ENCODE measurements at regions not wholly inside any gene's neighbourhood (a gene's known extent, or its start where the extent isn't known, plus 50 kb on each side); places are given as distances from the start of the nearest gene placed in this dataset.

DNA sequence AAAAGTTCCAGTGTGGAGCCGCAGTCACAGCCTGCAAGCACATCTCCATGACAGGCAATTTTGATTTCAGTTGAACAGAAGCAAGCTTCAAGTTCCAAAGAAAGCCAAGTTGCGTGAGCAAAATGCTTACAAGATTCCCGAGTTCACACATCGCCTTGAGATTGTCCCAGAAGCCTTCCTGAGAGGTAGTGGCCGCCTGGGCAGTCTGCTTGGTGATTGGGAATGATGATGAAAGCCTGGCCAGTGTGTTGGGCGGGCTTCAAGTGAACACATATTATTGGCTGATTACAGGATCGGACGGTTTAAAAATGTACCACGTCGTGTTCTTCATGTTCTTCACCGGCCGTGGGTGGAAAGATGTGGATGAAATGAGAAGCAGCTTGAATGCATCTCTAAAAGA, 185.5 kb downstream of the FOXL1 start:
- TF ChIP-seq GATA3 (IDR thresholded peaks at IDR 0.05; ENCODE audit: low read depth, low read length) (no peak), GATA2 (IDR thresholded peaks at IDR 0.05; ENCODE audit: low read depth, low read length) (no peak)

DNA sequence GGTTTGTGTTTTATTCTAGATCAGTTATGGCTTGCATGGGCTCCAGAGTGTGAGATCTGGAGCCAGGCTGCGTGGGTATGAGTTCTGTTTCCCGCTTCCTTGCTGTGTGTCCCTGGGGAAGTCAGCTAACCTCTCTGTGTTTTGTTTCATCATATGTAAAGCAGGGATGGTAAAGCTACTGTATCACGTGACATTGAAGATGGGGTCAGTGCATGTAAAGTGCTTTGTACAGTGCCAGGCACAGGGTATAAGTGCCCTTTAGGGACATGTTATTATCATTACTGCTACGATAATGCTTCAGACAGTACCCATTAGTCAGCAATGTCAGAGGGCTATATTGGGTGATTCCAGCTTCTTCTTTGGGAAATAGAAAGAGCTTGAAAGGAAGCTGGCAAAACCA, 186.2 kb downstream of the FOXL1 start:
- TF ChIP-seq GATA2 (IDR thresholded peaks at IDR 0.05; ENCODE audit: low read depth, low read length) = no peak
- no peak for TF ChIP-seq GATA3 (IDR thresholded peaks at IDR 0.05; ENCODE audit: low read depth, low read length)

DNA sequence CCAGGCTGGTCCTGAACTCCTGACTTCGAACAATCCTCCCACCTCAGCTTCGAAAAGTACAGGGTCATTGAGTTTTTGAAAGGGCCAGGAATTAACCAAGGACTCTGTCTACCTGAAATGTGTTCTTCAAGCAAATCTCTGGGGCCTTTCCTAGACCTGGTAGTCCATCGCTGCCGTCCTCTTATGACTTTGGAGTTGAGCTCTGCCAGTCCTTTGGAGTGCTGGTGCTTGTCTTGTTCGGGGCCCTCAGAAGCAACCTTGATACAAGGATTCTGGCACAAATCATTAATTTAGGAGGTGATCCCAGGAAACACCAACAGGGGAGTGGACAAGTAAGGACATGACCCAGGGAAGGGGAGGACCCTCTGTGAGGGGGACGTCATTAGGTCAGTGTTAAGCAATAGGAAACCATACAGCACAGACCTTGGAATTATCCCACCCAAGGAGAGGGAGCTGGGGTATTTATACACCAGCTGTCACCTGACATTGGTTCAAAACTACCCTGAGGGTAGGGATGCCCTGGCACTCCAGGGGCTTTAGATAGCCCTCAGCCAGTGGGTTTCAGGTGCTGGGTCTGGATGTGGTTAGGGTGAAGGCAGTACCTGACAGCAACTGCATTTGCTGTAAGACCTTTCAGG, 187.2 kb downstream of the FOXL1 start:
- no peak for TF ChIP-seq GATA3 (IDR thresholded peaks at IDR 0.05; ENCODE audit: low read depth, low read length)
- TF ChIP-seq GATA2 (IDR thresholded peaks at IDR 0.05; ENCODE audit: low read depth, low read length) = no peak

DNA sequence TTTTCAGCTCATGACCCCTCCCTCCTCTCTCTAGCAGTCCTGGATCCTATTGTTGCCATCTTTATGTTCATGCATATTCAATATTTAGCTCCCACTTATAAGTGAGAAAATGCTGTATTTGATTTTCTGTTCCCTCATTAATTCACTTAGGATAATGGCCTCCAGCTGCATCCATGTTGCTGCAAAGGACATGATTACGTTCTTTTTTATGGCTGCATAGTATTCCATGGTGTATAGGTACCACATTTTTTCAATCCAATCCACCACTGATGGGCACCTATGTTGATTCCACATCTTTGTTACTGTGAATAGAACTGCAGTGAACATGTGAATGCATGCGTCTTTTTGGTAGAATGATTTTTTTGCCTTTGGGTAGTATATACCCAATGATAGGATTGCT, 188.4 kb downstream of the FOXL1 start:
- no peak for TF ChIP-seq GATA3 (IDR thresholded peaks at IDR 0.05; ENCODE audit: low read depth, low read length)
- TF ChIP-seq GATA2 (IDR thresholded peaks at IDR 0.05; ENCODE audit: low read depth, low read length) = no peak

DNA sequence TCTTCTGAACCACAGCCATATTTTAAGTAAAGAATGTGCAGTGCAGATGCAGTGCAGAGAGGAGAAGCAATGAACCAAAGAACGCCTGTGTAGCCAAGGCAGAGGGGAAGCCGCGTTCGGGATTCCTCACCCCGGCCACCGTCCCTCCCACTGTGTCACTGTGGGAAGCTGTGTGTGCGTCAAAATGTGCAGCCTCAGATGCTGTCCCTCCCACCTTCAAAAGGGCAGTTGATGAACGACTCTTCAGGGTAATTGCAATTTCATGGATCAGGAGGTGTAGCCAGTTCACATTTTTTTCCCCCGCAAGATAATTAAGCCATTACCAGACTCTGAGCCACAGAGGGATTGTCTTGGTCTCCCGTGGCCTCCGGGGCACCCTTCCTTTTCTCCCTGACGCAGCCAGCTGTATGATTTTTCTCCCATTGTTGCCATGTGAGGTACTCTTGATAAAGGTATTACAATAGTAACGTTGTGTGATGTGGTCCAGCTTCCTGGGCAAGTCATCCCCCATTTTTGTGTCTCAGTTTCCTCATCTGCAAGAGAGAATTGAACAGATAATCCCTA, 190.0 kb downstream of the FOXL1 start:
- no peak for TF ChIP-seq GATA2 (IDR thresholded peaks at IDR 0.05; ENCODE audit: low read depth, low read length)
- TF ChIP-seq GATA3 (IDR thresholded peaks at IDR 0.05; ENCODE audit: low read depth, low read length) = no peak

DNA sequence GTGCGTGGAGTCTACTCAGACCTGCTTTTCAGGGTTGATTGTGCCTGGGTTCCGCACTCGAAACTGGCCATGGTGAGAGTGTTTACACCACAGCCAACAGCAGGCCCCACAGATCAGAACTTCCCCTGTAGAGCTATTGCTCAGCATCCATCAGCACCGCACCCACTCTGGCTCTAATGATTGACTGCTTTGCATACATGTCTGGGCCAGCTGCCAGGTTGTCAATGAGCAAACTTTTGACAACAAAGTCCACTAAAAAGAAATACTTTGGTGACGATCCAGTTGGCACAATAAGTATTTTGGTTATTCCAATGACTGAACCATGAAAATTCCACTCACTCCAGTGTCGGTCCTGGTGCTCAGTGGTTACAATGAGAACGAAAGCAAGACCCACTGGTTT, 190.7 kb downstream of the FOXL1 start:
- no peak for TF ChIP-seq GATA2 (IDR thresholded peaks at IDR 0.05; ENCODE audit: low read depth, low read length)
- TF ChIP-seq GATA3 (IDR thresholded peaks at IDR 0.05; ENCODE audit: low read depth, low read length) = no peak

DNA sequence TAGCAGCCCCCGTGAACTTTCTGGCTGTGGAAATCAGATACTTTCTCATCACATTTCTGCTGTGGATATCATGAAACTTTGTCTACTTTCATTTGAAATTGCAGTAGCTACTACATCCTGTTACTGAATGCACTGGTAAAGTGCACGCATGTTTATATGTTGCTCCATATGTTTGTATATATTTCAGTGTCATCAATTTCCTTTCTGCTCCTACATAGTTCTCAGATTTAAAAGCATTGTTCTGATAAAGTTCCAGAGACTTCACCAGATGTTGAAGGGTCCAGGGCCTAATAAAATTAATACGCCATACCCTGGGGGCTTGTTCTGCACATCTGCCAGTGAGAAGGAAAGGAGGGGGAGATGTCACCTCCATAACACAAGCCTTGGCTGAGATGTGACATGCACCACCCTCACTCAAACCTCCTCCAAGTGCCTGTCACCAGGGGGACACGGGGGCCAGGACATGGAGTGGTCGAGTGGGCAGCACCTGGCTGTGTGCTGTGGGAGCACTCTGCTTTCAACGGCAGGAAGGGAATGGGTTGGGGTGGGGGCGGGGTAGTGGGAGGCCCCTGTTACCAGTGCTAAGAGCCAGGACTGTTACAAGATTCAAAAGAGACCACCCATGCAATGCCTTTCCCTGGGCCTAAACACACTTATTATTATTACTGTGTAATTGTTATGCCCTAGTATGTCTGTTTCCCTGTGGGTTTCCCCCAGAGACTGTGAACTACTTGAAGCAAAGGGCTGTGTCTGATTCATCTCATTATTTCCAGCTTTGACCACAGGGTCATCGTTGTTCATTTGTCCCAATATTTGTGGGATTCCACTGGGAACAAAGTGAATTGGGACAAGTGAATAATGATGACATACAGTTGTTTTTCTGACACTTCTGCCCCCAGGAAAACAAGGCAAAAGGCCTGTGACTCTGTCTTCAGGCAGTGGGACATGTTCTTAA, 193.4 kb downstream of the FOXL1 start:
- TF ChIP-seq GATA3 (IDR thresholded peaks at IDR 0.05; ENCODE audit: low read depth, low read length) (no peak), GATA2 (IDR thresholded peaks at IDR 0.05; ENCODE audit: low read depth, low read length) (no peak)

DNA sequence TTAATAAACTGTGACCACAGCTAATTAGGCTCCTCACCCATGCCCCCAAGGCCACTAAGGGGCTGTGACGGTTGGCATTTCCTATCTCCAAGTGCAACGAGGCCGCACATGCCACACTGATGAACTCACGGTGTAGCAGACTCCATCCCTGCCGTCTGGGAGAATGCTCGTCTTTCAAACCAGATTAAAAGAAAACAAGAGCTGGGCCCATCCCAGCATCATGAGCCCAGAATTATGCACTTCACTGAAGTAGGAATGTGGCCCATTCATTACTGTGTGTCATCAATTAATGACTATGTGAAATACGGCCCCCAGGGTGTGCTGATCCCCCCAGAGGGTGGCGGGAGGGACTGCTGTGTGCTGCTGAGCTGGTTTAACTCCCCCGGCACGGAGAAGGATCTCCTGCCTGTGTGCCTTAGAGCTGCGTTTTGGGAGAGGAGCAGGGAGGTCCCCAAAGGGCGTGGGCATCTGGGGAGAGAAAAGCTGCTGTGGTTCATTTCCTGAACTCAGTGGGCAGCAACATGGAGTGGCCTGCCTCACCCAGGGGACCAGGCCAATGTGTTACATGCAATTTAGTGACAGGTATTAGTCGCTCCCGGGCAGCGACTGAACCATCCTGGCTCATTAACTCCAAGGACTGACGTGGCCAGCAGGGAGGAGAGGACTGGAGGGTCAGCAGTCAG, 194.5 kb downstream of the FOXL1 start:
- TF ChIP-seq GATA3 (IDR thresholded peaks at IDR 0.05; ENCODE audit: low read depth, low read length) (no peak), GATA2 (IDR thresholded peaks at IDR 0.05; ENCODE audit: low read depth, low read length) (no peak)

DNA sequence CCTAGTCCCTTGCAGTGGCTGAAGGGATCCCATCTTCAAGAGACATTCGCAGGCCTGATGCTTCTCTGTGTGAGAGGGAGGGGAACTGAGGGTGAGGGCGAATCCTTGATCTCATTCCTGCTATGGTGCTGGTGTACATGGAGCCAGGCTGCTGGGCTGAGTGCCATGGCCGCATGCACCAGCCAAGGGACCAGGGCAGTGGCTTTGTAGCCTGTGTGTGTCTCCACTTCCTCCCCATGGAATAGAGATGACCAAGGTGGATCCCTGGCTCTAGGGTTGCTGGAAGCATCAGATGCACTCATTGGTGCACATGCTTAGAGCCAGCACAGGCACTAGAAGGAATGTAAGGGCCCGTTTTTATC, 195.0 kb downstream of the FOXL1 start:
- TF ChIP-seq GATA3 (IDR thresholded peaks at IDR 0.05; ENCODE audit: low read depth, low read length) (no peak), GATA2 (IDR thresholded peaks at IDR 0.05; ENCODE audit: low read depth, low read length) (no peak)

DNA sequence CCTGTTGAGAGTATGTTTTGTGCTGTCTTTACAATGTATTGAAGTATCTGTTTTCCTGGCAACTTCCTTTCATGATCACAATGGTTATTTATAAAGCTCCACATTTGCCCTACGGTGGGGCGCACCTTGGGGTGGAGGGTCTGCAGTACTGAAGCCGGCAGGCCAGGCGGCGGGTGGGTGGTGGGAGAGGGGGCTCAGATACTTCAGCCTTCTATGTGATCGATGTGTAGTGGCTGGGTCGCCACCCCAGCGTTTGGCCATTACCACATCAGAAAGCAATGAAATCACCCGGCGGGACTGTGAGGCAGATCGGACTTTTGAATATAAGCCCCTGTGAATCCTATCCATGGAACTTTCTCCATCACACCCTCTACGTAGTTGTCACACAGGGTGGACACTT, 196.6 kb downstream of the FOXL1 start:
- TF ChIP-seq GATA3 (IDR thresholded peaks at IDR 0.05; ENCODE audit: low read depth, low read length) (no peak), GATA2 (IDR thresholded peaks at IDR 0.05; ENCODE audit: low read depth, low read length) (no peak)

DNA sequence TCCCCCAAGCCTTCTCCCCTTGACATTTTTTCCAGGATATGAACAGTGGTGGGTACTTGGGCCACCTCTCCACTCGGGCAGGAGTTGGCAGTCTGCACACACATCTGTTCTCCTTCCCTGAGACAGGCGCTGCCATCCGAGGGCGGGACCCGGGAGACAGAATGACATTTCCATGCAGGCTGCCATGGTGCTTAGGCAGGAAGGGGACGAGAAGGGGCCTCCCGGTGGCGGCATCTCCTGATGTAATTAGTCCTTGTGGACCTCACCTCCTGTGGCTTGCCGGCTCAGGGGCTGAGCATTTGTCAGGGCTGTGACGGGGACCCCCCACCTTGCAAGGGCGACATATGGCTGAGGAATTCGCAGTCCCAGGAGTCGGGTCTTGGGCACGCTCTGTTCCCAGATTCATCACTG, 197.2 kb downstream of the FOXL1 start:
- TF ChIP-seq GATA3 (IDR thresholded peaks at IDR 0.05; ENCODE audit: low read depth, low read length) (no peak), GATA2 (IDR thresholded peaks at IDR 0.05; ENCODE audit: low read depth, low read length) (no peak)

DNA sequence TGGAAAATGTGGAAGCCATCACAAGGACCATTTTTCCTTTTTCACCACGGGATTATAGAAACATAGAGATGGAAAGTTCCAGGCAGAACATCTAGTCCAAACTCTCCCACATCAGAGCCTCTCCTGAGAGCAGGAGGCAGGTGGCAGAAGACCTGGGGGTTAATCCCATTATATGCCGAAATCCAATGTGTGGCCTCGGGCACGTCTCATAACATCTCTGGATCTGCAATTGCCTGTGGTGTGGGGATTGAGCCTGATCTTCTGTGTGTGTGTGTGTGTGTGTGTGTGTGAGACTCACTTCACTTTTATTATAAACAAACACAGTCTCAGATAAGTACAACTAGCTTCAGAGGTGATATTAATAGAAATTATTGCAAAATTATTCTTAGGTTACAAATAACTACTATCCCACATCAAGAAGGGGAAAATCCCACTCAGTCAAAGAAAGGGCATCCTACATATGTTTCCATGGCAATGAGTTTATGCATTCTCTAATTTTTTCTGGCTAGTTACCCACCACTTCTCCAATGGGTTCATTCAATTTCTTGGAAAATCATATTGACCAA, 199.1 kb downstream of the FOXL1 start:
- TF ChIP-seq GATA2 (IDR thresholded peaks at IDR 0.05; ENCODE audit: low read depth, low read length) = no peak
- TF ChIP-seq GATA3 (IDR thresholded peaks at IDR 0.05; ENCODE audit: low read depth, low read length) = no peak

DNA sequence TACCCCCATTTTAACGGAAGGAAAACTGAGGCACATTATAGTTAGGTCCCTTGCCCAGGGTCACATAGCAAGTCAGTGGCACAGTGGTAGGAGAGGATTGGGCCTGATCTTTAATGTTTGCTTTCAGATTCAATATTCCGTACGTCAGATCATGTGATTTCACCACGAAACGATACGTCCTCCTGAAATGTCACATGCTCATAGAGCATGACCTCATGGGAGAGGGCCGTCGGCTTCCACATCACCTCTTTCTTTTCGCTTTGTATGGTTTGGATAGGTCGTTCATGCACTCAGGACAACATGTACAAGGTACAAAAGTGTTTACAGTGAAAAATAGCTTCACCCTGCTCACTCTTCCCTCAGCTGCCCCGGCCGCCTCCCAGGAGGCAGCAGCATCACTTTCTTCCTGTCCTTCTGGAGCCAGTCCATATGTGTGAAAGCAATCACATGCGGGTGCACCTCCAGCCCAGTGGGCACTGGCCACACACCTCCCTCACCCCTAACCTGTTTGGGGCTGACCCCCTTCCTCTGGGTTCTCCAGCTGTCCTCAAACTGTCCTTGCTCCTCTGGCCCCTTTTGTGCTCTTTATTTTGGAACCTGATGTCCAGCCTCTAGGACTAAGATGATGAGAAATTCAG, 199.9 kb downstream of the FOXL1 start:
- TF ChIP-seq GATA2 (IDR thresholded peaks at IDR 0.05; ENCODE audit: low read depth, low read length) (no peak), GATA3 (IDR thresholded peaks at IDR 0.05; ENCODE audit: low read depth, low read length) (no peak)
